Neural progenitor cell (in vitro differentiated cells): ENCODE measurements at regions not wholly inside any gene's neighbourhood (a gene's known extent, or its start where the extent isn't known, plus 50 kb on each side); places are given as distances from the start of the nearest gene placed in this dataset.

Experiments
- CTCF ChIP-seq: fragments of 200-600 bp; sonication (generic); IDR thresholded peaks from 2 replicates; pipeline ENCODE4 v1.5.1; 2017; ENCODE audit warnings: antibody characterized with exemption, mild to moderate bottlenecking
- EZH2 ChIP-seq: fragments of 200-600 bp; sonication (generic); IDR thresholded peaks from 2 replicates; pipeline ENCODE4 v1.6.1; 2017; ENCODE audit warnings: antibody characterized with exemption, mild to moderate bottlenecking, moderate library complexity
- EZH2phosphoT487 ChIP-seq: fragments of 200-600 bp; sonication (generic); IDR thresholded peaks from 2 replicates; pipeline ENCODE4 v1.6.1; 2017; ENCODE audit warnings: antibody characterized with exemption

- TF ChIP-seq CTCF, result no peak
- no peak for TF ChIP-seq EZH2
- no peak for TF ChIP-seq EZH2phosphoT487
Measured at GRCh38 chr17:33611532-33611931, 318.4 kb upstream of the ASIC2 start.
